ENCODE measurements at regions not wholly inside any gene's neighbourhood (a gene's known extent, or its start where the extent isn't known, plus 50 kb on each side); places are given as distances from the start of the nearest gene placed in this dataset.
"Not testable (repeated sequence)": the region's sequence is repeated elsewhere in the genome, so short reads cannot be mapped to it uniquely, and the experiment has no call there.

DNA sequence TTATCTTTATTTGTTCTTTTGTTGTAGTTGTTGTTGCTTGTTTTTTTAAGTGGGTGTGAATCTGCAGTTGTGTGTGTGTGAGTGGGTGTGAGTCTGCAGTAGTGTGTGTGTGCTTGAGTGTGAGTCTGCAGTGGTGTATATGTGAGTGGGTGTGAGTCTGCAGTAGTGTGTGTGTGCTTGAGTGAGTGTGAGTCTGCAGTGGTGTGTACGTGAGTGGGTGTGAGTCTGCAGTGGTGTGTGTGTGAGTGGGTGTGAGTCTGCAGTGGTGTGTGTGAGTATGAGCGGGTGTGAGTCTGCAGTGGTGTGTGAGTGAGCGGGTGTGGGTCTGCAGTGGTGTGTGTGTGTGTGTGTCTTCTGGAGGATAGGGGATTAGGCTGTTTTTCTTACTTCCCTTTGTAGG, 1186.8 kb upstream of the SEL1L start:
- DNase-seq (ENCODE audit: low spot score), result no peak

DNA sequence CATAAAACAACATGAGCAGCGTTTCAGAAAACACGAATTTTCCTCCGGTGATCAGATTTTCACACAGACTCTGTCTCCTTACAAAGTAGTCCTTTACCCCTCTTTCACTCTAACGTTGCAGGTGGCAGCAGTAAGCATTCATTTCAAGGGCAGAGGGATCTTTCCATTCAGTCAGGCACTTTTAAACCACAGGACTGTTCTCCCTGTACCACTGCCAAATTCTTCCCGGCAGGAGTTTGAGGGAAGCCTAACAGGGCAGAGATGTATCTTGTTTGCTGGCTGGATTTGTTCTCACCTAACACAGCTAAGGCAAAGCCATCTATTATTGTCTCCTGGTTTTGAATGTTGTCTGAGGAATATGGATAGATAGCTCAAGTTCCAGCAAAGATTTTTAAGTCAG, 1187.3 kb upstream of the SEL1L start:
- no peak for DNase-seq (ENCODE audit: low spot score)

DNA sequence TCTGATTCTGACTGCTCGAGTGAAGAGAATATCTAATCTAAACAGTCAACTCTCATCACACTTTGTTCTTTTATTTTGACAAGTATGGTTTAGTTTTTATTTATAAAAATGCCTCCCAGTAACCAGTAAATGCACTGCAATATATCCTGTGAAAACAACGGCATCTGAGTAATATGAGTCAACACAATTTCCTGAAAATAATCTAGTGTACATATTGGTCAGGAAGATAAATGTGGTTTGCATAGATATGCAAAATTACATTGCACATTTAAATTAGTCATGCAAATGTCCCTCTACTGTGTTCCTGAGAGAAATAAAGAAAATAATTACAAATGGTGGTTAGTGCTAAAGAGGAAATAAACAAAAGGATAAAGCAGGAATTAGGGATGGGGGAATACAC, 1190.7 kb upstream of the SEL1L start:
- no peak for DNase-seq (ENCODE audit: low spot score)

DNA sequence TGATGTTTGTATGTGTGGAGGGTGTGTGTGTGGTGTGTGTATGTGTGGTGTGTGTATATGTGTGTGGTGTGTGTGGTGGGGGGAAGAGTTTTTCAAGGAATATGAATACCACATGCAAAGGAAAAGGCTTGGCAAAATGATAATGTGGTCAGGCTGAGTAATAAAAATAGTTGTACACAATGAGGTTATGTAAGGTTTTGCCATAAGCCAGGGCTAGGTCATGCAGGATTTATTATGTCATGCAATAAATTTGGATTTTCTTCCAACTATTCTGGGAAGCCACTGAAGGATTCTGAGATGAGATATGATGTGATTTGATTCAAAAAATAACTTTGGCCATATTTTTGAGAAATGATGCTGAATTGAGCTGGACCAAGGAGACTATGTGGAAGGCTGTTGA, 1191.6 kb upstream of the SEL1L start:
- no peak for DNase-seq (ENCODE audit: low spot score)

DNA sequence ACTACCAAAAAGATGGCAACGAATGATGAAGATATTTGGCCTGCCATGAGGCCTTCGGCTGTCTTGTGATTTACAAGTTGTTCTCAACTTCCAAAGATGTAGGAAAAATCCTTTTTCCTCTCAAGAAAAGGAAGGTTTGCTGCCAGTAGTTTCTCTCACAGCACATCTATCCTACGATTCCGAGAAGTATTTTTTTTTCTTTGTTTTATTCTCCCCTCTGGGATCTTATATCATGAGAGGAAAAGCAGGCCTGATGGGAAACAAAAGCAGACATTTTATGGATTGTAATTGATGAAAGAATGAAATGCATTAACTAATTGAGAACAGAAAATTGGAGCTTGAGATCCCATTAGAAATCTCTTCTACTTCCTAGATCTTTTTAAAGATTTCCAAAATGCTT, 1197.9 kb upstream of the SEL1L start:
- no peak for DNase-seq (ENCODE audit: low spot score)

DNA sequence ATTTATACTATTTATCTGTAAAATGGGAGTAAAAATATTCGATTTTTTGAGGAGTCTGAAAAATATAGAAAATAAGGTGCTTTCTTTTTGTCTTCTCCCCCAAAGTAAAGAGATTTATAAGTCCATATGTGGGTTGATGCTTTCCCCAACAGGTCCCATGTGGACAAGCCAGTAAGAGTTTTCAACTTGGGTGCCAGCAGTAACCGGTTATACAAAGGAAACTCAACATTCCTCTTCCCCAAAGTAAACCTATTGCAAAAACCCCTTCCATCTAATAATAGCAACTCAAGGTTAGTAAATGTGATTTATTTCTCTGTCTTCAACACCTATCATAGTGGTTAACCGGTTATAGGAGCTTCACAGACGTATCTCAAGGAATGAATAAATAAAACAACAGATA, 1206.9 kb upstream of the SEL1L start:
- no peak for DNase-seq (ENCODE audit: low spot score)

DNA sequence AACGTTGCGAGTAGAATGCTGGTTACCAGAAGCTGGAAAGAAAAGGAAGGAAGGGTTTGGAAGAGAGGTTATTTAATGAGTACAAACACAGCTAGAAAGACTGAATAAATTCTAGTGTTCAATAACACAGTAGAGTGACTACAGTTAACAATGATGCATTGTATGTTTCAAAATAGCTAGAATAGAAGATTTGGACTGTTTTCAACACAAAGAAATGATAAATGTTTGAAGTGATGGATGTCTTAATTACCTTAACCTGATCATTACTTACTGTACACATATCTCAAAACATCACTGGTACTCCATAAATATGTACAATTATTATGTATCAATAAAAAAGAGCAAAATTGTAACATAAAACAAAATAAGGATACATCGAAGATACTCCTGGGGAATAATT, 1221.8 kb upstream of the SEL1L start:
- no peak for DNase-seq (ENCODE audit: low spot score)

DNA sequence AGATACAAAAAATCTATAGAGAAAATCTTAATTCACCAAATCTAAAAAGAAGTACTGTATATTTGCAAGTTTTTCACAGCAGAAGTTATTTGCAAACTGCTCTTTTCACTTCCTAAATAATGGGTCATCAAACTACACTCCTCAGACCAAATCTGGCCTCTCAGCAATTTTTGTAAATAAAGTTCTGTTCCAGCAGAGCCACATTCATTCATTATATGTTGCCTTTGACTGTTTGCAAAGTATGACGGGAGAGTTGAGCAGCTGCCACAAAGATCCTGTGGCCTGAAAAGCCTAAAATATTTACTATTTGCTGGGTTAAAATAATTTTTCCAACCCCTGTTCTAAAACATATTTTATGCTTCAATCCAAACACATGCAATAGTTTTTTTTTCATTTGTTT, 1222.3 kb upstream of the SEL1L start:
- DNase-seq (ENCODE audit: low spot score), result no peak

DNA sequence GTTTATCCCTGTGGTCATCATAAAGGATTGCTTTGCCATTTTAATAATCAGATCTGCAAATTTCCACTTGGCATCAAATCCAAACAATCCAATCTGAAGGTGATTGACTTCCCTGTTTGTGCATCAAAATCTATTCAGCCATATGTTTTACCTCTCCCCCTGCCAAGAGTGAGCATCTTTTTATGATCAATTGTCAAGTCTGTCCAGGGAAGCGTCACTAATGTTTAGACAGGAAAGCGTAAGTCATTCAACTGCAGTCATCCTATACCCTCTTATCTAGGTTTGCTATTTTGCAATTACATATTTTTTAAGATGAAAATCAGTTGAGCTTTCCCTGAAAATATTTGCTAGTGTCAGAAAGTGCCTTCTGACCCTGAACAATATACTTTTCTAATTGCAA, 1224.1 kb upstream of the SEL1L start:
- no peak for DNase-seq (ENCODE audit: low spot score)

DNA sequence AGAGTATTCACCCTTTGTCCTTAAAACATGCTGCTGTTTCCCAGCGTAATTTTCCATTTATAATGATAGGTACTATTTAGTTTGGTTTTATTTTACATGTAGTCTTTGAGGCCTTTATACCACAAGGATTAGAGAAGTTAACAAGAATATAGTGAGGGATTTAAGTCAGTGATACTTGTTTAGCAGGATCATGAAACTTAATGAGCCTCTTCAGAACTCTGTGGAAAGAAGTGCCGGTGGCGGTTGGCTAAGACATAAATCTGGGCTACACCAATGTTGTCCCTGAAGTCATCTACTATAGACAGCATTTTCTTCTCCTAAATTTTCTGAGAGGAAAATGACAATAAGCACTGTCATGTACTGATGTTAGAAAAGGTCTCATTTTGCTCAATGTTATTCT, 1226.0 kb upstream of the SEL1L start:
- no peak for DNase-seq (ENCODE audit: low spot score)

DNA sequence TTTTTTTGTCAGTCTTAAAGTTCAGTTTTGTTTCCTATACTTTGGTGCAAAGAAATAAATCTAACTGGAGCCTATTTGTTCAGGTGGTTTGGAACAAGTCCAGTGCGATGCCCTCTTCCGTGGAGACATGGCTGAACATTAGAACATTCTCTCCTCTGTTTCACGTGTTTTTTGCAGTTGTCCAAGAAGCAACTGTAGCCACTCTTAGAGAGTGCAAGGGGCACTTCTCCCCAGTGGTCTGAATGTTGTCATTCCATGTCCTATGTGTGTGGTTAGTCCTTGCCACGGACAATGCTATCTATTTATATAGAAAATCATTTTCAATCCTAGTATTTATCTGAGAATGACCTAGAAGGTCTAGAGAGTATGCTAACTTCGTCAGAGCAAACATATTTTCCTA, 1232.5 kb upstream of the SEL1L start:
- DNase-seq (ENCODE audit: low spot score), result no peak

DNA sequence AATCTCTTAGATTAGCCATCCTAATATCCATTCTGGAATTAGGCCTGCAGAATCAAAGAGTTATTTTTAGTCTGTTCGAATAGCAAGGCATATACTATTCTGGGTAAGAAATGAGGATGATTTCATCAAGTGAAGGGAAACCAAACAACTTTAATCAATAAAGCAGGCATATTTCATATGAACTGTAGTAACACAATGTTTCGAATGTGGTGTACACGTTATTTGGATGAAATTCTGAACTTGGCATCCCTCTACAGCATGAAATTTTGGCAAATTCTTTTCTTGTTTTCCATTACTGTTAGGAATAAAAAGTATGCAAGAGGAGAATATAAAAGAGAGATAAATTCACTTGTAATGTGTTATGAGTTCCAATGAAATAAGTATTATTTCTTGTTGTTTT, 1233.3 kb upstream of the SEL1L start:
- DNase-seq (ENCODE audit: low spot score), result no peak

DNA sequence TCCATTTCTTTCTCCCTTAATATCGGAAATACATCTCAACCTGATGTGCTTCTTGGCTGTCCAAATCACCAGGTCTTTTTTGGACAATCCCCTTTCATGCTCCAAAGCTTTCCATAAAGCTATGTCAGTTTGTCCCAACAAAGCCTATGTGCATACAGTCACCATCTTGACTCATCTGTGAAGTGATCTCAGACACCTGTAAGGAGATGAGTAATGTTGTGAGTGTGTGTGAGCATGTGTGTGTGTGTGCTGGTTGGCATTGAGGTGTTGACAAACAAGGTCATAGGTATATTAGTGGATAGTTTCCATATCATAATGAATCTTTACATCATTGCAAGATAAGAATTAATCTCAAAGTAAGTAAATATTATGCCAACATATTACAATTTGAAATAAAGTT, 1243.3 kb upstream of the SEL1L start:
- DNase-seq (ENCODE audit: low spot score), result no peak

DNA sequence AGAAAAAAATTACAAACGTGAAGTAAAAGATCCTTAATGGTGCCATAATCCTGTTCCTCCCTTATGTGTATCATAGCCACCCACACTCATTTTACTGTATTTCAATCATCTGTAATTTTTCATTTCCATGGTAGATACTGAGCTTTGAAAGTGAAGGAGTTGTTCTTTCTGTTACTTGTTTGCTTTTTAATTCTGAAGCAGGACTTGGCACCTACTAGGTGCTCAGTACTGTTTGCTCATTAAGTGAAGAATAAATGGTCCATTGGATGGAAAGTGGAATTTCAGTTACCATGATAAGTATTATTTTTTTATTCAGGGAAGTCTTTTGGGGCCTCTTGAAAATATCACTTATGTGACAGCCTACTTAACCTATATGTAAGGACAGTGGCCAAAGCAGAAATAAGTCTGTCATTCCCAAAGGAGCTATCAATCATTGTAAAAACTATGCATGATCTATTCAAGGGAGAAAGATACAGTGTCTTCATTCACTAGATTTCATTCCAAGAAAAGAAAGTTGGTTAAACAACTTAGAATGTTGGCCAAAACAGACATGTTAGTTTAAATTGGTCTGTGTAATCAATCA, 1244.4 kb upstream of the SEL1L start:
- no peak for DNase-seq (ENCODE audit: low spot score)

DNA sequence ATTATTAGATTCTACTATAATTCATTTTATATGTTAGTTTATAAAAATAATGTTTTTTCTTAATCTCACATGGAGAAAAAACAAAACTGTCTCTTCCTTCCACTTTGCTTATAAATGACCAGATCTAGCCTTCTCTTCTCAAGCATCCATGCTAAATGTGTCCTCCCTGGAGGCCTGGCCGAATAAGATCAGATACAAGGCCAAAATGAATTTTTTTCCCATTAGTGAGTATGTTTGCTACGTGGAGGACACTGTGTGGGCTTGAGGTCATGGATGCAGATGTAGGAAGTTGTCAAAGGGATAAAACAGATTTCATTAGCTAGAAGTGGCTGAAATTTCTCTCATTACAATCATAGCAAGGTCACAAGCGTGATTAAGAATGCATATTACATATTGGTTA, 1244.9 kb upstream of the SEL1L start:
- DNase-seq (ENCODE audit: low spot score), result no peak

DNA sequence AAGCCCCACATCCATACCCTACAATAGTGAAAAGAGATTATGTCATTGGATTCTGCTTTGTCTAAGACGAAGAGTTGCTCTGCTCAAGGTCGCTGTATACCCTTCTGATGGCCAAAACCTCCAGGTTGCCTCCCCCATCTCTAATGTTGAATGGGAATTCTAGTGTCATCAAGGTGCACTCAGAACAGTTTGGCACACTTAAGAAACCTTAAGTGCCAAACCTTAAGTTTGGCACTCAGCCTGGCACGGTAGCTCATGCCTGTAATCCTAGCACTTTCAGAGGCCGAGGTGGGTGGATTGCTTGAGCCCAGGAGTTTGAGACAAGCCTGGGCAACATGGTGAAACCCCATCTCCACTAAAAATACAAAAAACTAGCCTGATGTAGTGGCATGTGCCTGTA, 1245.6 kb upstream of the SEL1L start:
- DNase-seq (ENCODE audit: low spot score), result no peak

DNA sequence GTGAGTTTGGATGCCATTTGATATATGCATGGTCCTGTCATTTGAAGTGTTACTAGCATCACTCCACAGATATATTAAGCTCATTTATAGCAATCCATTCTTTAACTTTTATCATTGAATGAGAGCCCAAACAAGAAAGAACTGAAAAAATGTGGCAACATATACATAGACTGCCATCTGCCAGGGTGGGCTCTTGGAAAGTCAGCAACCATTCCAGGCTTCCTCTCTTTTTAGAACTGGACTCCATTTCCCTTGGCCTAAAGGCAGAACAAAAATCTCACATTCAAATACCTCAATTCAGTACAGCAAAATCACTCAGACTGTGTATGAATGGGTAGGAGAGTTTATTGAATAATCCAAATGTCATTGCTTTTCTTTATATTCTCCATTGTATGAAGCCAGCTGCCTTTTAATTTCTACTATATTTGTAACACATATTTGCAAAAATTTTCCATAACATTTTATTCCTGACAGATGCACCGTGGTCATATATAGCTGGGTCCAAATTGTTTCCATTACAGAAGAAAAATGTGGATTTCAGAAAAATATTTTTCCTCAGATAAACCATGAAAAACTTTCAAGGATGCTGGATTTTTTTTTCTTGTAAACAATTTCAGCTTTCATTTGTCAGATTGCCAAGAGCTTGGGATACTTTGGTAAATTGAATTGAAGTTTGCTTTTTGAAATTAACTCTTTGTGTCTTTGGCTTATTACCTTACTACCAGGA, 1252.3 kb upstream of the SEL1L start:
- no peak for DNase-seq (ENCODE audit: low spot score)

DNA sequence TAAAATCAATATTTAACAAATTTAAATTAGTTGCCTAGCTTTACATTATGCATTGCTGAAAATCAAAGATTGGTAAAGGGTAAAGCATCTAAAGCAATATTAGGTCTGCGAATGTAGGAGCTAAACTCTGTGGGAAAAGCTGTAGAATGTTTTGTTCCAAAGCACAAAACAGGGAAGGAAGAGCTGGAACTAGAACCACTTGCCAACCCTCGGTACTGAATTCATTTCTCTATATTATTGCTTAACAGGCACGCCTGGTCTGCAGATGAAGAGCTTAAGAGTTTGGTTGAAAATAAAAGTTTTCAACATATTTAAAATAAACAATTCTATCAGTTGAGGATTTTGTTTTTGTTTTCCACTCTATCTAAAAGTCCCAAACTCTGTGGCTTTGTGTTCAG, 1252.8 kb upstream of the SEL1L start:
- DNase-seq (ENCODE audit: low spot score), result no peak

DNA sequence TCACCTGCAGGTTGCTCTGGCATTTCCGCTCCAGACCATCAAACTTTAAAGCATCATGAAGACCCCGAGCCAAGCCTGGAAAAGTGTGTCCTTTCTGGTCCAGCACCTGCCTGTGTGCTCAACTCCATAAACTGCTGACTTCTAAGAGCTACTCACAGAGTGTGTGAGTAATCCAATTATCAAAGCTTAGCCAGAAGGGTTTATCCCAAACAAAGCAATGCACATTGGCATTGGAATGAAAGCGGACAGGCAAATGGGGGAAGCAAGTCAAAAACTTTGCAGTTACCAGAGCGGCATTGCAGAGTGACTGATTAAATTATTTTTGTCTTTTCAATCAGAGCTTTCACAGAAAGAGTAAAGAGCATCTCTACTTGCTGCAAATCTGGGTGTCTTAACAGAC, 1262.4 kb upstream of the SEL1L start:
- no peak for DNase-seq (ENCODE audit: low spot score)

DNA sequence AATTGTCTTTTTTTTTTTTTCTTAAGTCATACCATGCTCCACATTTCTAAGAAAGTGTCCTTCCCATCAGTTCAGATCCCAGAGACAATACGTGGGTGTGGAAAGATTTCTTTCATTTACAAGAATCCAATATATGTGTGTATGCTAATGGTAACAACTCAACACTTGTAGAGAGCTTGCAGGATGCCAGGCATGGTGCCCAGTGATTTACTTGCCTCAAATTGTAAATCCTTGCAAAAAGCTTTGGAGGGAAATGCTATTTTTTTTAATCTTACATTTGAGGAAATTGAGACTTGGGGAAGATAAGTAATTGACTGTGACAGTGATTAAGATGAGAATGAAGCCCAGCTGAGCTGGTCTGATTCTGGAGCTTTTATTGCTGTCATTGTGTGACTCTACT, 1264.6 kb upstream of the SEL1L start:
- no peak for DNase-seq (ENCODE audit: low spot score)

DNA sequence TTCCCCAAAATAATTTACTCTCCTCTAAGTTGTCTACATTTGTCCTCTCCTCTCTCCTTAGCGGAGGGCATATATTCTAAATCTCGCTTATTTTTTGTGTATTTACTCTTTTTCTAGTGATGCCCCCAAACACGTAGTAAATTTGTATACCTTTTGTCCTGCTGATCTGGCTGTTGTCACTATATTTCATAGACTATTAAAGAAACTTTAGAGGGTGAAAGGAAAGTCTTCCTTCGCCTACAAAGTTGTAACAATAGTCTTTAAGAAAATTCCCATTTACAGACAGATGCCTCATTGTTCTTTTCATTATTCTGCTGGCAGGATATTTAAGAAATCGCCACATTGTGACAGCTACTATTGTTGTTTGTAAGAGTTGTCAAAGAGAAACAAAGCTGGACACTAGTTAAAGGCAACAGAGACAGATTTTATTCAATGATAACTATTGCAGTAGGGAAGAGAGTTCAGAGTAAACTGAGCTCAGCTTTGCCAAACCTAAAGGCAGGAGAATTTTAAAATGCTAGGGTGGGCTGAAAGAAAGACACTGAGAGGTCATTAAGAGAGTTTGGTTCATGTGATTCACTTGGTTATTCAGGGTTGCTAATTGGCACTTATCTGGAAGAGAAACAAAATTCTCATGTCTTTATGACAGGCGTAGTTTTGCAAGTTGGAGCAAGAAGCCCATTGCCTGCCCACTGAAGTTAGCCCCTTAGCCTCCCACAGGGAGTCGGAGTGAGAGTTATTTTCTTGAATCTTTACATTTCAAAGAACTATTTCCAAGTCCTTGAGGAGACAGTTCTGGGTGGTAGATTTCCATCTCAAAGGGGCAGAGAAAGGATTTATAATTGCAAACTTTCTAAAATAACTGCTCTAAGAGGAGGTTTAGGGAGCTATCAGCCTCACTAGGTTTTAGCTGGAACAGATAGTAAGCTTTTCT, 1272.5 kb upstream of the SEL1L start:
- no peak for DNase-seq (ENCODE audit: low spot score)

DNA sequence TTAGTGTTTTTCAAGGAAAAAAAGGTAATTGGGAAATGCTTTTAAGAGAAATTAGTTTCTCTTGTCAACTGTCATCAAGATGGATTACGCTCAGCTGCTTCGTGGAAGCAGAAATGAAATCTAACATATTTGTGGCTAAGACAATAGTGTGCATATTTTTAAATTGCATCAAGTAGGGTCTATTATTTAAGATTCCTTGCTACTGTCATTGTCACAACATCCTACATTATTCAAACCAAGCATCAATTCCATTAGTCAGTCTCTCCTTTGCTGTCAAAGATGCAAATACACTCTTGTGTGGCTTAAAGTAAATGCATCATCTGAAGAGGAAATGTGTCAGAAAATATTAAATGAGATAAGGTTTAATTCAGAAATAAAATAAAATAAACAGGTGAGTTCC, 1277.6 kb upstream of the SEL1L start:
- DNase-seq (ENCODE audit: low spot score), result no peak

DNA sequence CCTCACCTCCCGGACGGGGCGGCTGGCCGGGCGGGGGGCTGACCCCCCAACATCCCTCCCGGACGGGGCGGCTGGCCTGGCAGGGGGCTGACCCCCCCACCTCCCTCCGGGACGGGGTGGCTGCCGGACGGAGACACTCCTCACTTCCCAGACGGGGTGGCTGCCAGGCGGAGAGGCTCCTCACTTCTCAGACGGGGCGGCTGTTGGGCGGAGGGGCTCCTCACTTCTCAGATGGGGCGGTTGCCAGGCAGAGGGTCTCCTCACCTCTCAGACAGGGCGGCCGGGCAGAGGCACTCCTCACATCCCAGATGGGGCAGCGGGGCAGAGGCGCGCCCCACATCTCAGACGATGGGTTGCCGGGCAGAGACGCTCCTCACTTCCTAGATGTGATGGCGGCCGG, 1280.7 kb upstream of the SEL1L start:
- not testable (repeated sequence) for DNase-seq (ENCODE audit: low spot score)
